ENCODE measurements at regions not wholly inside any gene's neighbourhood (a gene's known extent, or its start where the extent isn't known, plus 50 kb on each side); places are given as distances from the start of the nearest gene placed in this dataset.
A peak's percentile ranks its signal among the peaks of the same experiment; 100 is the strongest.

- DNase-seq (peak in 2 of 5 donors; percentile 40 to 53), FAIRE-seq (no peak)
- Histone ChIP-seq H3K27me3 (ENCODE audit: control insufficient read depth, insufficient read depth, low read length) (no peaks in the 10 kb centered on the region), H3K9me3 (ENCODE audit: control insufficient read depth in 2 of 3, insufficient read depth in 1 of 3, low read length in 3 of 3) (no peaks in the 10 kb centered on the region), H3K4me1 (ENCODE audit: control insufficient read depth in 2 of 3, insufficient read depth in 2 of 3, low read depth in 1 of 3, low read length in 3 of 3) (no peaks in the 10 kb centered on the region), H3K4me3 (ENCODE audit: low read length in 3 of 3) (no peak overlapping the region), H3K27ac (ENCODE audit: low read depth in 2 of 2, low read length in 2 of 2) (no peak overlapping the region), H3K9ac (ENCODE audit: low read length in 3 of 3) (no peak overlapping the region), H3K36me3 (ENCODE audit: control insufficient read depth in 2 of 3, insufficient read depth in 3 of 3, low read length in 3 of 3) (no peaks in the 10 kb centered on the region)
- intact Hi-C loops (cut with DNase I), result no loop called here
- no peak for TF ChIP-seq CTCF (IDR thresholded peaks at IDR 0.05; ENCODE audit: borderline replicate concordance, extremely low read depth, insufficient read depth)
Measured at GRCh38 chr4:18676526-18676915, 655.0 kb upstream of the LCORL start.

- H3K4me3 ChIP-seq (ENCODE audit: low read length in 3 of 3), result no peak overlapping the region
- H3K27me3 ChIP-seq (ENCODE audit: control insufficient read depth, insufficient read depth, low read length), result no peaks in the 10 kb centered on the region
- H3K9ac ChIP-seq (ENCODE audit: low read length in 3 of 3), result no peak overlapping the region
- intact Hi-C loops (cut with DNase I), result no loop called here
- no peak for TF ChIP-seq CTCF (IDR thresholded peaks at IDR 0.05; ENCODE audit: borderline replicate concordance, extremely low read depth, insufficient read depth)
- H3K36me3 ChIP-seq (ENCODE audit: control insufficient read depth in 2 of 3, insufficient read depth in 3 of 3, low read length in 3 of 3), result no peaks in the 10 kb centered on the region
- H3K27ac ChIP-seq (ENCODE audit: low read depth in 2 of 2, low read length in 2 of 2), result no peak overlapping the region
- FAIRE-seq, result no peak
- DNase-seq, result peak in 3 of 5 donors; percentile 26 to 74 (median 71)
- no peaks in the 10 kb centered on the region for H3K9me3 ChIP-seq (ENCODE audit: control insufficient read depth in 2 of 3, insufficient read depth in 1 of 3, low read length in 3 of 3)
- H3K4me1 ChIP-seq (ENCODE audit: control insufficient read depth in 2 of 3, insufficient read depth in 2 of 3, low read depth in 1 of 3, low read length in 3 of 3), result no peaks in the 10 kb centered on the region
Measured at GRCh38 chr4:18675586-18676525, 654.3 kb upstream of the LCORL start.

GRCh38 chr4:18670034-18670433, 648.5 kb upstream of the LCORL start:
- Histone ChIP-seq H3K4me3 (ENCODE audit: low read length in 3 of 3) (no peak overlapping the region), H3K36me3 (ENCODE audit: control insufficient read depth in 2 of 3, insufficient read depth in 3 of 3, low read length in 3 of 3) (no peaks in the 10 kb centered on the region), H3K9ac (ENCODE audit: low read length in 3 of 3) (no peak overlapping the region), H3K4me1 (ENCODE audit: control insufficient read depth in 2 of 3, insufficient read depth in 2 of 3, low read depth in 1 of 3, low read length in 3 of 3) (no peaks in the 10 kb centered on the region), H3K27ac (ENCODE audit: low read depth in 2 of 2, low read length in 2 of 2) (no peak overlapping the region), H3K9me3 (ENCODE audit: control insufficient read depth in 2 of 3, insufficient read depth in 1 of 3, low read length in 3 of 3) (no peaks in the 10 kb centered on the region), H3K27me3 (ENCODE audit: control insufficient read depth, insufficient read depth, low read length) (no peaks in the 10 kb centered on the region)
- no peak for FAIRE-seq
- intact Hi-C loops (cut with DNase I), result no loop called here
- TF ChIP-seq CTCF (IDR thresholded peaks at IDR 0.05; ENCODE audit: borderline replicate concordance, extremely low read depth, insufficient read depth), result no peak
- DNase-seq, result no peak

Measured in kidney (tissue), 13 donors.